ENCODE measurements at regions not wholly inside any gene's neighbourhood (a gene's known extent, or its start where the extent isn't known, plus 50 kb on each side); places are given as distances from the start of the nearest gene placed in this dataset.

DNA sequence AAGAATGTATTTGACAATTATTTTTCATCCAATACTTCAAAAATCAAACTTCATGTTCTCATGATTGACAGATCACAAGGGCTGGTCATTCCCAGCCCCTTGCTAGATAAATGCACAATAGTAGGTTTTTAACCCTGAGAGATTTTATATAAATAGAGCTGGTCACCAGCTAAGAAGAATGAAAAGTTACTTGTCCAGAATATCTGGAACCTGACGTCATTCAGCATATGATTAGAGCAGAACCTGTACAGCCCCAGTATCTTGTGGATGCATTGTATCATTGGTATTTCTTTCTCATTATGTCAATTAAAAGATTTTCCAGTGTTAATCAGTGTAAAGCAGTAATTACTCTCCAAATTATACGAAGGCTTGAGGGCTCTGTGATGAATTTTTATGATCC is 202.8 kb upstream of the RND3 start:
- no peak overlapping the region for H3K9ac ChIP-seq (ENCODE audit: insufficient read depth in 1 of 2, low read length in 2 of 2)
- no peak for DNase-seq
- H3K9me3 ChIP-seq (ENCODE audit: control insufficient read depth in 4 of 4, insufficient read depth in 3 of 4, low read length in 3 of 4): peaks cover 0 to 2% (median under 1%) of the 10 kb centered on the region in 4 donors
- no peak for ATAC-seq (ENCODE audit: insufficient read depth, low FRiP score)
- 79% methylated on average over 2 of the region's 2 CpGs for WGBS, 2 donors
- no peaks in the 10 kb centered on the region for H3K4me1 ChIP-seq (ENCODE audit: control insufficient read depth in 5 of 5, insufficient read depth in 5 of 5, low read length in 5 of 5)
- no peak overlapping the region for H3K27ac ChIP-seq (ENCODE audit: low read depth in 1 of 2, low read length in 1 of 2)
- H3K27me3 ChIP-seq (ENCODE audit: control insufficient read depth in 3 of 3, insufficient read depth in 3 of 3, low read length in 2 of 3): no peaks in the 10 kb centered on the region
- no peaks in the 10 kb centered on the region for H3K36me3 ChIP-seq (ENCODE audit: control insufficient read depth in 4 of 4, insufficient read depth in 4 of 4, low read length in 4 of 4)
- no peak overlapping the region for H3K4me3 ChIP-seq
- TF ChIP-seq, protein P1, sequence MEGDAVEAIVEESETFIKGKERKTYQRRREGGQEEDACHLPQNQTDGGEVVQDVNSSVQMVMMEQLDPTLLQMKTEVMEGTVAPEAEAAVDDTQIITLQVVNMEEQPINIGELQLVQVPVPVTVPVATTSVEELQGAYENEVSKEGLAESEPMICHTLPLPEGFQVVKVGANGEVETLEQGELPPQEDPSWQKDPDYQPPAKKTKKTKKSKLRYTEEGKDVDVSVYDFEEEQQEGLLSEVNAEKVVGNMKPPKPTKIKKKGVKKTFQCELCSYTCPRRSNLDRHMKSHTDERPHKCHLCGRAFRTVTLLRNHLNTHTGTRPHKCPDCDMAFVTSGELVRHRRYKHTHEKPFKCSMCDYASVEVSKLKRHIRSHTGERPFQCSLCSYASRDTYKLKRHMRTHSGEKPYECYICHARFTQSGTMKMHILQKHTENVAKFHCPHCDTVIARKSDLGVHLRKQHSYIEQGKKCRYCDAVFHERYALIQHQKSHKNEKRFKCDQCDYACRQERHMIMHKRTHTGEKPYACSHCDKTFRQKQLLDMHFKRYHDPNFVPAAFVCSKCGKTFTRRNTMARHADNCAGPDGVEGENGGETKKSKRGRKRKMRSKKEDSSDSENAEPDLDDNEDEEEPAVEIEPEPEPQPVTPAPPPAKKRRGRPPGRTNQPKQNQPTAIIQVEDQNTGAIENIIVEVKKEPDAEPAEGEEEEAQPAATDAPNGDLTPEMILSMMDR (IDR thresholded peaks at IDR 0.05; ENCODE audit: control extremely low read depth, extremely low read depth): no peak

DNA sequence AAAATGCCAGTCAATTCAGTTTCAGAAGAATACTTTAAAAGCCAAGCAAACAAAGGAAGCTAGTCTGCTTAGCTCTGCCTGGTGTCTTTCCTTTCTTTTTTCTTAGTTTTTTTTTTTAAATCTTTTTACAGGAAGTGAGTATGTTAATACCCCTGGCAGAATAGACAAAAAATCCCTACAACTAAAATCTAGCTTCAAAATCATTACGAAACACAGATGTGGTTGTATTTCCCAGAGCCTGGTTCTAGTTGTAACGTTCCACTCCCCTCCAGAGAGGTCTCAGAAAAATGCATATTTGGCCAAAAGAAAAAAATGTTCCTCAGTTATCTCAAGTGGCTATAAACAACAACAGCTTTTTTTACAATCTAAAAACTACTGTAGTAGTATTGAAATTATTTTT is 202.1 kb upstream of the RND3 start:
- DNase-seq (no peak), ATAC-seq (ENCODE audit: insufficient read depth, low FRiP score) (no peak)
- H3K27ac ChIP-seq (ENCODE audit: low read depth in 1 of 2, low read length in 1 of 2): no peak overlapping the region
- TF ChIP-seq, protein P1 (IDR thresholded peaks at IDR 0.05; ENCODE audit: control extremely low read depth, extremely low read depth): no peak
- H3K9me3 ChIP-seq (ENCODE audit: control insufficient read depth in 4 of 4, insufficient read depth in 3 of 4, low read length in 3 of 4): peaks cover 0 to 2% (median under 1%) of the 10 kb centered on the region in 4 donors
- no peak overlapping the region for H3K4me3 ChIP-seq
- no peak overlapping the region for H3K9ac ChIP-seq (ENCODE audit: insufficient read depth in 1 of 2, low read length in 2 of 2)
- H3K36me3 ChIP-seq (ENCODE audit: control insufficient read depth in 4 of 4, insufficient read depth in 4 of 4, low read length in 4 of 4): no peaks in the 10 kb centered on the region
- 60 to 84% methylated on average over 2 of the region's 2 CpGs for WGBS, 2 donors
- no peaks in the 10 kb centered on the region for H3K4me1 ChIP-seq (ENCODE audit: control insufficient read depth in 5 of 5, insufficient read depth in 5 of 5, low read length in 5 of 5)
- no peaks in the 10 kb centered on the region for H3K27me3 ChIP-seq (ENCODE audit: control insufficient read depth in 3 of 3, insufficient read depth in 3 of 3, low read length in 2 of 3)

DNA sequence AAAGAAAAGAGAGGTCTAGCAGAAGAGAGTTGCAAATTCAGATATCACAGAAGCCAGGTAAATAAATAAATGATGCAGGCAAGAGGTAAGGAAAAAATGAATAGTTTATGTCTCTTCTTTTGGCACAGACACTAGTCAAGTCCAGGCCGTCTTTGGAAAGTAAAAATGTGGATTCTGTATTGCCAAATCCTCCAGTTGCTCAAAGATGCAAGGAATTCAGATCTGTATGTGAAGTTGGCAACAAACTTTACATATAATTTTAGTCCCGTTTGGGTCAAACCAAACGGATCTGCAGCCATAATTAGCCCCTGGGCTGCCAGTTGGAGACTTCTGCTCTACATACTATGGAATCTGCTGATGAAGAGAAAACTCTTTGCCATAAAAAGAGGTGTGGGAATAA is 200.5 kb upstream of the RND3 start:
- Histone ChIP-seq H3K4me3 (no peak overlapping the region), H3K9me3 (ENCODE audit: control insufficient read depth in 4 of 4, insufficient read depth in 3 of 4, low read length in 3 of 4) (peaks cover 0 to 2% (median under 1%) of the 10 kb centered on the region in 4 donors), H3K9ac (ENCODE audit: insufficient read depth in 1 of 2, low read length in 2 of 2) (no peak overlapping the region), H3K4me1 (ENCODE audit: control insufficient read depth in 5 of 5, insufficient read depth in 5 of 5, low read length in 5 of 5) (no peaks in the 10 kb centered on the region), H3K27ac (ENCODE audit: low read depth in 1 of 2, low read length in 1 of 2) (no peak overlapping the region), H3K27me3 (ENCODE audit: control insufficient read depth in 3 of 3, insufficient read depth in 3 of 3, low read length in 2 of 3) (no peaks in the 10 kb centered on the region), H3K36me3 (ENCODE audit: control insufficient read depth in 4 of 4, insufficient read depth in 4 of 4, low read length in 4 of 4) (no peaks in the 10 kb centered on the region)
- no peak for DNase-seq
- TF ChIP-seq, protein P1 (IDR thresholded peaks at IDR 0.05; ENCODE audit: control extremely low read depth, extremely low read depth): no peak
- 78 to 79% methylated on average over 3 of the region's 3 CpGs for WGBS, 2 donors
- ATAC-seq (ENCODE audit: insufficient read depth, low FRiP score): no peak

DNA sequence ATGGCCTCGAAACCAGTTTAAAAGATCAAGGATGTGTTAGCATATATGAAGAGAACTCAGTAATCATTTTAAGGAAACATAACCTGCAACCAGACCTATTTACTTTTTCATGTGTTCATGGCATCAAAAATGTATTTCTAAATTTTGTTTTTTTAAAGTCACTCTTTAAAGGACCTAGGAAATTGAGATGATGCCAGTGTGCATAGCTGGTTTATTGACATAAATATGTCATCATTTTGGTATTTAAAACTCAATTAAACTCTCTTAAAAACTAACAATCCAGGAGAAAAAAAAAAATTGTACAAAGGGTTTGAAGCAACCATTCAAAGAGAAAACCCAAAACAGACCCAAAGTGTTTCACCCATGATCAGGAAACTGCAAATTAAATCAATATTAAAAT is 198.9 kb upstream of the RND3 start:
- Histone ChIP-seq H3K9ac (ENCODE audit: insufficient read depth in 1 of 2, low read length in 2 of 2) (no peak overlapping the region), H3K36me3 (ENCODE audit: control insufficient read depth in 4 of 4, insufficient read depth in 4 of 4, low read length in 4 of 4) (no peaks in the 10 kb centered on the region), H3K4me3 (no peak overlapping the region), H3K27ac (ENCODE audit: low read depth in 1 of 2, low read length in 1 of 2) (no peak overlapping the region), H3K4me1 (ENCODE audit: control insufficient read depth in 5 of 5, insufficient read depth in 5 of 5, low read length in 5 of 5) (no peaks in the 10 kb centered on the region), H3K27me3 (ENCODE audit: control insufficient read depth in 3 of 3, insufficient read depth in 3 of 3, low read length in 2 of 3) (no peaks in the 10 kb centered on the region), H3K9me3 (ENCODE audit: control insufficient read depth in 4 of 4, insufficient read depth in 3 of 4, low read length in 3 of 4) (peaks cover 0 to 2% (median 0%) of the 10 kb centered on the region in 4 donors)
- ATAC-seq (ENCODE audit: insufficient read depth, low FRiP score) (no peak), DNase-seq (no peak)
- 86 to 90% methylated on average over 1 of the region's 1 CpG for WGBS, 2 donors
- TF ChIP-seq, protein P1 (IDR thresholded peaks at IDR 0.05; ENCODE audit: control extremely low read depth, extremely low read depth): no peak

All from lung (tissue), 11 donors.